ENCODE measurements at regions not wholly inside any gene's neighbourhood (a gene's known extent, or its start where the extent isn't known, plus 50 kb on each side); places are given as distances from the start of the nearest gene placed in this dataset.

- ATAC-seq = no peak
- Mint-ChIP-seq H3K4me1 (no peaks in the 10 kb centered on the region), H3K4me3 (no peak overlapping the region), H3K36me3 (peaks cover 0 to 10% (median 0%) of the 10 kb centered on the region in 3 donors), H3K27ac (no peak overlapping the region), H3K9me3 (peaks cover 0 to 11% (median 6%) of the 10 kb centered on the region in 9 donors), H3K27me3 (peaks cover 15 to 28% (median 19%) of the 10 kb centered on the region in 5 donors)
- POLR2A ChIA-PET = no interaction called here
- no peak for DNase-seq
These were observed 208.0 kb downstream of the C11orf91 start for GRCh38 chr11:33492596-33492995.

GRCh38 chr11:33490842-33491370, 209.7 kb downstream of the C11orf91 start:
- peaks cover 14 to 27% (median 16%) of the 10 kb centered on the region in 5 donors for H3K27me3 Mint-ChIP-seq
- POLR2A ChIA-PET = no interaction called here
- DNase-seq = no peak
- peaks cover 0 to 4% (median 0%) of the 10 kb centered on the region in 9 donors for H3K9me3 Mint-ChIP-seq
- no peak overlapping the region for H3K27ac Mint-ChIP-seq
- no peak for ATAC-seq
- H3K36me3 Mint-ChIP-seq = no peaks in the 10 kb centered on the region
- H3K4me3 Mint-ChIP-seq = no peak overlapping the region
- H3K4me1 Mint-ChIP-seq = no peaks in the 10 kb centered on the region

- Mint-ChIP-seq H3K27me3 (peaks cover 21 to 43% (median 23%) of the 10 kb centered on the region in 5 donors), H3K36me3 (no peaks in the 10 kb centered on the region), H3K4me3 (no peak overlapping the region), H3K9me3 (peaks cover 0 to 3% (median 0%) of the 10 kb centered on the region in 9 donors), H3K4me1 (no peaks in the 10 kb centered on the region), H3K27ac (no peak overlapping the region)
- POLR2A ChIA-PET = no interaction called here
- no peak for ATAC-seq
- DNase-seq = no peak
These were observed 211.7 kb downstream of the C11orf91 start for GRCh38 chr11:33488971-33489370.

GRCh38 chr11:33480626-33481025, 220.0 kb downstream of the C11orf91 start:
- Mint-ChIP-seq H3K27me3 (peaks cover 11 to 28% (median 18%) of the 10 kb centered on the region in 5 donors), H3K4me3 (no peak overlapping the region), H3K4me1 (no peaks in the 10 kb centered on the region), H3K36me3 (no peaks in the 10 kb centered on the region), H3K27ac (no peak overlapping the region), H3K9me3 (peaks cover 0 to 3% (median 0%) of the 10 kb centered on the region in 9 donors)
- ATAC-seq = no peak
- no peak for DNase-seq
- POLR2A ChIA-PET = no interaction called here

GRCh38 chr11:33479231-33479630, 221.4 kb downstream of the C11orf91 start:
- H3K27ac Mint-ChIP-seq = no peak overlapping the region
- peaks cover 10 to 28% (median 22%) of the 10 kb centered on the region in 5 donors for H3K27me3 Mint-ChIP-seq
- POLR2A ChIA-PET = no interaction called here
- ATAC-seq (no peak), DNase-seq (no peak)
- H3K36me3 Mint-ChIP-seq = no peaks in the 10 kb centered on the region
- H3K4me3 Mint-ChIP-seq = no peak overlapping the region
- H3K4me1 Mint-ChIP-seq = no peaks in the 10 kb centered on the region
- H3K9me3 Mint-ChIP-seq = peaks cover 0 to 2% (median 0%) of the 10 kb centered on the region in 9 donors

- H3K27me3 Mint-ChIP-seq = peaks cover 9 to 32% (median 21%) of the 10 kb centered on the region in 5 donors
- H3K4me3 Mint-ChIP-seq = no peak overlapping the region
- no peak for DNase-seq
- no peak overlapping the region for H3K27ac Mint-ChIP-seq
- H3K4me1 Mint-ChIP-seq = no peaks in the 10 kb centered on the region
- ATAC-seq = no peak
- POLR2A ChIA-PET = no interaction called here
- no peaks in the 10 kb centered on the region for H3K9me3 Mint-ChIP-seq
- no peaks in the 10 kb centered on the region for H3K36me3 Mint-ChIP-seq
These were observed 221.0 kb downstream of the HIPK3 start for GRCh38 chr11:33478111-33478573.

GRCh38 chr11:33476945-33477606, 219.9 kb downstream of the HIPK3 start:
- POLR2A ChIA-PET = no interaction called here
- no peak for ATAC-seq
- H3K9me3 Mint-ChIP-seq = no peaks in the 10 kb centered on the region
- no peaks in the 10 kb centered on the region for H3K4me1 Mint-ChIP-seq
- H3K36me3 Mint-ChIP-seq = no peaks in the 10 kb centered on the region
- no peak for DNase-seq
- H3K27ac Mint-ChIP-seq = no peak overlapping the region
- H3K4me3 Mint-ChIP-seq = no peak overlapping the region
- peaks cover 5 to 33% (median 20%) of the 10 kb centered on the region in 5 donors for H3K27me3 Mint-ChIP-seq

- DNase-seq = no peak
- no peaks in the 10 kb centered on the region for H3K9me3 Mint-ChIP-seq
- H3K4me1 Mint-ChIP-seq = no peaks in the 10 kb centered on the region
- no peak overlapping the region for H3K27ac Mint-ChIP-seq
- POLR2A ChIA-PET = no interaction called here
- ATAC-seq = no peak
- no peaks in the 10 kb centered on the region for H3K36me3 Mint-ChIP-seq
- H3K27me3 Mint-ChIP-seq = peaks cover 8 to 42% (median 27%) of the 10 kb centered on the region in 5 donors
- H3K4me3 Mint-ChIP-seq = no peak overlapping the region
These were observed 218.8 kb downstream of the HIPK3 start for GRCh38 chr11:33475993-33476392.

- Mint-ChIP-seq H3K9me3 (no peaks in the 10 kb centered on the region), H3K27me3 (peaks cover 10 to 45% (median 27%) of the 10 kb centered on the region in 5 donors), H3K27ac (no peak overlapping the region), H3K4me3 (no peak overlapping the region), H3K4me1 (no peaks in the 10 kb centered on the region), H3K36me3 (peaks cover 0 to 2% (median 0%) of the 10 kb centered on the region in 3 donors)
- POLR2A ChIA-PET = no interaction called here
- DNase-seq = no peak
- ATAC-seq = no peak
These were observed 217.7 kb downstream of the HIPK3 start for GRCh38 chr11:33474866-33475265.

GRCh38 chr11:33471541-33471940, 214.4 kb downstream of the HIPK3 start:
- ATAC-seq = no peak

GRCh38 chr11:33467966-33468365, 210.8 kb downstream of the HIPK3 start:
- no peaks in the 10 kb centered on the region for H3K9me3 Mint-ChIP-seq
- H3K36me3 Mint-ChIP-seq = peaks cover 0 to 2% (median 0%) of the 10 kb centered on the region in 3 donors
- H3K27ac Mint-ChIP-seq = no peak overlapping the region
- POLR2A ChIA-PET = no interaction called here
- DNase-seq (no peak), ATAC-seq (no peak)
- H3K4me1 Mint-ChIP-seq = no peaks in the 10 kb centered on the region
- peaks cover 5 to 31% (median 13%) of the 10 kb centered on the region in 5 donors for H3K27me3 Mint-ChIP-seq
- H3K4me3 Mint-ChIP-seq = no peak overlapping the region

More at GRCh38 chr11:33471541-33471940, 214.4 kb downstream of the HIPK3 start:
- Mint-ChIP-seq H3K36me3 (peaks cover 0 to 2% (median 0%) of the 10 kb centered on the region in 3 donors), H3K9me3 (no peaks in the 10 kb centered on the region), H3K4me3 (no peak overlapping the region), H3K4me1 (no peaks in the 10 kb centered on the region), H3K27me3 (peaks cover 5 to 45% (median 25%) of the 10 kb centered on the region in 5 donors), H3K27ac (no peak overlapping the region)
- no peak for DNase-seq
- POLR2A ChIA-PET = no interaction called here

GRCh38 chr11:33463059-33463458, 205.9 kb downstream of the HIPK3 start:
- Mint-ChIP-seq H3K27me3 (peaks cover 0 to 20% (median 5%) of the 10 kb centered on the region in 5 donors), H3K27ac (no peak overlapping the region), H3K4me3 (no peak overlapping the region), H3K4me1 (no peaks in the 10 kb centered on the region), H3K9me3 (no peaks in the 10 kb centered on the region), H3K36me3 (no peaks in the 10 kb centered on the region)
- POLR2A ChIA-PET = interaction anchor here (0.5 kb wide), 1 partner anchor 55 kb away, joined by 9 read pairs; no protein-coding TSS in a partner anchor
- DNase-seq (no peak), ATAC-seq (no peak)

GRCh38 chr11:33461369-33462125, 204.4 kb downstream of the HIPK3 start:
- peaks cover 3 to 23% (median 7%) of the 10 kb centered on the region in 5 donors for H3K27me3 Mint-ChIP-seq
- no peak overlapping the region for H3K4me3 Mint-ChIP-seq
- no peaks in the 10 kb centered on the region for H3K36me3 Mint-ChIP-seq
- no peak for ATAC-seq
- no peaks in the 10 kb centered on the region for H3K9me3 Mint-ChIP-seq
- H3K4me1 Mint-ChIP-seq = no peaks in the 10 kb centered on the region
- H3K27ac Mint-ChIP-seq = no peak overlapping the region
- POLR2A ChIA-PET = no interaction called here
- no peak for DNase-seq

Data from naive thymus-derived CD8-positive, alpha-beta T cell (primary cell).